Liver (tissue), 8 donors: ENCODE measurements at regions not wholly inside any gene's neighbourhood (a gene's known extent, or its start where the extent isn't known, plus 50 kb on each side); places are given as distances from the start of the nearest gene placed in this dataset.

ENCODE experiments used
- DNase-seq: peaks from one replicate; pipeline ENCODE4 v3.0.0-alpha.2; 2017; ENCODE audit warnings: low spot score
- H3K27ac ChIP-seq, 2 donors: one replicate each; pipeline ENCODE4 v1.7.0; 2013; ENCODE audit warnings: inconsistent platforms in 2 of 2, low read length in 2 of 2, control low read depth in 1 of 2, low read depth in 1 of 2, mild to moderate bottlenecking in 1 of 2
- H3K27me3 ChIP-seq, 4 donors: one replicate each; pipeline versions ENCODE4 v1.6.1 to v1.7.0; 2013; ENCODE audit warnings: low read length in 3 of 4, inconsistent platforms in 1 of 4, mild to moderate bottlenecking in 1 of 4, moderate library complexity in 1 of 4; ENCODE audit not compliant: control insufficient read depth in 4 of 4, insufficient read depth in 4 of 4
- H3K36me3 ChIP-seq, 4 donors: one replicate each; pipeline versions ENCODE4 v1.6.1 to v1.7.0; 2013; ENCODE audit warnings: low read length in 3 of 4, mild to moderate bottlenecking in 3 of 4, low read depth in 1 of 4, moderate library complexity in 1 of 4; ENCODE audit not compliant: control insufficient read depth in 4 of 4, insufficient read depth in 3 of 4
- H3K4me1 ChIP-seq, 4 donors: one replicate each; pipeline versions ENCODE4 v1.6.1 to v1.7.0; 2013; ENCODE audit warnings: low read length in 3 of 4, mild to moderate bottlenecking in 3 of 4, moderate library complexity in 1 of 4; ENCODE audit not compliant: control insufficient read depth in 4 of 4, insufficient read depth in 4 of 4
- H3K4me3 ChIP-seq, 3 donors: one replicate each; pipeline versions ENCODE4 v1.6.1 to v1.7.0; 2013; ENCODE audit warnings: low read length in 3 of 3, control low read depth in 1 of 3, low read depth in 1 of 3, mild to moderate bottlenecking in 1 of 3
- H3K9ac ChIP-seq, 2 donors: one replicate each; pipeline ENCODE4 v1.7.0; 2013; ENCODE audit warnings: low read length in 2 of 2, mild to moderate bottlenecking in 2 of 2, moderate library complexity in 2 of 2, control low read depth in 1 of 2, low read depth in 1 of 2
- H3K9me3 ChIP-seq, 4 donors: one replicate each; pipeline versions ENCODE4 v1.6.1 to v1.7.0; 2013; ENCODE audit warnings: low read length in 3 of 4; ENCODE audit not compliant: control insufficient read depth in 4 of 4
- HNF4G ChIP-seq: IDR thresholded peaks from 2 replicates; pipeline ENCODE4 v1.6.1; 2016; ENCODE audit warnings: antibody characterized with exemption
- NR2F2 ChIP-seq: IDR thresholded peaks from 2 replicates; pipeline ENCODE4 v1.6.1; 2016; ENCODE audit warnings: antibody characterized with exemption
- YY1 ChIP-seq: IDR thresholded peaks from 2 replicates; pipeline ENCODE4 v1.6.1; 2016; ENCODE audit warnings: antibody characterized with exemption, mild to moderate bottlenecking
- WGBS: extraction: QIAGEN DNeasy Blood & Tissue Kit; methylation state at CpG from one replicate; pipeline ENCODE4 v1.1.7; 2013; 5-methylcytosine and 5-hydroxymethylcytosine counted together
- TF ChIP-seq, protein P1 (sequence below): IDR thresholded peaks from 2 replicates; pipeline ENCODE4 v1.6.1; 2016; ENCODE audit warnings: antibody characterized with exemption, mild to moderate bottlenecking
- TF ChIP-seq, protein P2 (sequence below): IDR thresholded peaks from 2 replicates; pipeline ENCODE4 v1.6.1; 2016; ENCODE audit warnings: antibody characterized with exemption
- TF ChIP-seq, protein P3 (sequence below): fragments of 150-350 bp; IDR thresholded peaks from 2 replicates; pipeline ENCODE4 v1.5.1; 2017; ENCODE audit warnings: improper control_type of control experiment, low read depth, low read length; ENCODE audit not compliant: missing input control
- donor health status: healthy.
- donor health status: healthy.
- donor health status: healthy.
- donor health status: healthy.
- donor health status: healthy.

DNA sequence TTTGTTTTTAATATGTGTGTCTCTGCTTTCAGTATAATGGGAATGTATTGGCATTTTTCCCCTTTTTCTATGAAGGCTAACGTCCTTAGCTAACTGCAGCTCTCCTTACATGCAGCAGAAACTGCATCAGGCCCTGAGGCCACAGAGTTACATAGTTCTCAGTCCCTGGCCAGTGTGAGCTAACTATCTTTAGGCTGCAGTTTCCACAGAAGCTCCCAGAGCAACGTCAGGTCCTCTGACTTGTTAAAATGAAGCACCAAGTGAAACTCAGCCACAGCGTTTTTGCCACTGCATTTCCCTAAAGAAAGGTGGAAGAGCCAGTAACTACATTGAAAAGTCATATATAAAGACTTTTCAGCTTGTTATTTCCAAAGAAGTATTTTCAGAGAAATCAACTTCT, 244.7 kb downstream of the CBLN4 start:
- DNase-seq = no peak
- Histone ChIP-seq H3K4me3 (no peak overlapping the region), H3K4me1 (no peaks in the 10 kb centered on the region), H3K27me3 (no peaks in the 10 kb centered on the region), H3K27ac (no peak overlapping the region), H3K9ac (no peak overlapping the region), H3K9me3 (peaks cover 0 to 12% (median 4%) of the 10 kb centered on the region in 4 donors), H3K36me3 (no peaks in the 10 kb centered on the region)
- 82% methylated on average over 3 of the region's 3 CpGs for WGBS
- no peak for TF ChIP-seq NR2F2
- TF ChIP-seq, protein P1, sequence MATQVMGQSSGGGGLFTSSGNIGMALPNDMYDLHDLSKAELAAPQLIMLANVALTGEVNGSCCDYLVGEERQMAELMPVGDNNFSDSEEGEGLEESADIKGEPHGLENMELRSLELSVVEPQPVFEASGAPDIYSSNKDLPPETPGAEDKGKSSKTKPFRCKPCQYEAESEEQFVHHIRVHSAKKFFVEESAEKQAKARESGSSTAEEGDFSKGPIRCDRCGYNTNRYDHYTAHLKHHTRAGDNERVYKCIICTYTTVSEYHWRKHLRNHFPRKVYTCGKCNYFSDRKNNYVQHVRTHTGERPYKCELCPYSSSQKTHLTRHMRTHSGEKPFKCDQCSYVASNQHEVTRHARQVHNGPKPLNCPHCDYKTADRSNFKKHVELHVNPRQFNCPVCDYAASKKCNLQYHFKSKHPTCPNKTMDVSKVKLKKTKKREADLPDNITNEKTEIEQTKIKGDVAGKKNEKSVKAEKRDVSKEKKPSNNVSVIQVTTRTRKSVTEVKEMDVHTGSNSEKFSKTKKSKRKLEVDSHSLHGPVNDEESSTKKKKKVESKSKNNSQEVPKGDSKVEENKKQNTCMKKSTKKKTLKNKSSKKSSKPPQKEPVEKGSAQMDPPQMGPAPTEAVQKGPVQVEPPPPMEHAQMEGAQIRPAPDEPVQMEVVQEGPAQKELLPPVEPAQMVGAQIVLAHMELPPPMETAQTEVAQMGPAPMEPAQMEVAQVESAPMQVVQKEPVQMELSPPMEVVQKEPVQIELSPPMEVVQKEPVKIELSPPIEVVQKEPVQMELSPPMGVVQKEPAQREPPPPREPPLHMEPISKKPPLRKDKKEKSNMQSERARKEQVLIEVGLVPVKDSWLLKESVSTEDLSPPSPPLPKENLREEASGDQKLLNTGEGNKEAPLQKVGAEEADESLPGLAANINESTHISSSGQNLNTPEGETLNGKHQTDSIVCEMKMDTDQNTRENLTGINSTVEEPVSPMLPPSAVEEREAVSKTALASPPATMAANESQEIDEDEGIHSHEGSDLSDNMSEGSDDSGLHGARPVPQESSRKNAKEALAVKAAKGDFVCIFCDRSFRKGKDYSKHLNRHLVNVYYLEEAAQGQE = no peak

DNA sequence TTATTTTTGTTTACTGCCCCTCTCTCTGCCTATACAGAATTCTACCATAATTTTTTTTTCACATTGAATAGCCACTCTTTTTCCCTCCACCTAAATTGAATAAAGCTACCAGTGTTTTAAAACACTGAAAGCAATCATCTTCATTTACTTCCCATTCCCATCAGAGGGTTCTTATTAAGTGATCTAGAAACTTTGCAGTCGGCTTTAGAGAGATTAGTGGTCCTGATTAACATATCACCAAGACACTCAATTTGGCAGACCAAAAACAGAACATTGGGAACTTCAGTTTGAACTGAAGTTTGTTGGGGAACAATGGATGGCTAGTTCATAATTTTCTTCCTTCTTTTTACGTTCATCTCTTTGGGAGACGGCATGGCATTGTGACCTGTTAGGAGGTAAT, 249.5 kb downstream of the CBLN4 start:
- DNase-seq = no peak
- Histone ChIP-seq H3K4me3 (no peak overlapping the region), H3K9ac (no peak overlapping the region), H3K36me3 (no peaks in the 10 kb centered on the region), H3K27me3 (no peaks in the 10 kb centered on the region), H3K27ac (no peak overlapping the region), H3K4me1 (no peaks in the 10 kb centered on the region), H3K9me3 (no peaks in the 10 kb centered on the region)
- TF ChIP-seq, protein P2, sequence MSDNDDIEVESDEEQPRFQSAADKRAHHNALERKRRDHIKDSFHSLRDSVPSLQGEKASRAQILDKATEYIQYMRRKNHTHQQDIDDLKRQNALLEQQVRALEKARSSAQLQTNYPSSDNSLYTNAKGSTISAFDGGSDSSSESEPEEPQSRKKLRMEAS = no peak
- 88% methylated on average over 3 of the region's 3 CpGs for whole genome bisulfite sequencing

DNA sequence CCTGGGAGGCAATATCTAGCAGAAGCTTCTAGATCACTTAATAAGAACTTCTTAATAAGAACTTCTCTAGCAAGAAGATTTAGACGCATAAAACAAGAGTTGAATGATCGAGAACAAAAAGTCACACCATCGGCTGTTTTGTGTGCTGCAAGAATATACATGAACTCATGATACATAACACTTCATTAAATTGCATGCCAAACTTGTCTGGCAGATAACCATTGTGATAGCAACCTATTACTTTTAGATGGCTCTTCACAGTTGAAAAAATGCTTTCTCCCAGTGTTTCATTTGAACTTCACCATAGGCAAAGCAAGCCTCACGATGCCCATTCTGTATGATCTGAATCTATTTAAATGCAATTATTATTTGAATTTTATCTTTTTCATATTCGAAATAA, 249.9 kb downstream of the CBLN4 start:
- DNase-seq = no peak
- Histone ChIP-seq H3K36me3 (no peaks in the 10 kb centered on the region), H3K4me1 (no peaks in the 10 kb centered on the region), H3K4me3 (no peak overlapping the region), H3K27me3 (no peaks in the 10 kb centered on the region), H3K27ac (no peak overlapping the region), H3K9me3 (no peaks in the 10 kb centered on the region), H3K9ac (no peak overlapping the region)
- 93% methylated on average over 5 of the region's 5 CpGs for WGBS
- TF ChIP-seq, protein P3, sequence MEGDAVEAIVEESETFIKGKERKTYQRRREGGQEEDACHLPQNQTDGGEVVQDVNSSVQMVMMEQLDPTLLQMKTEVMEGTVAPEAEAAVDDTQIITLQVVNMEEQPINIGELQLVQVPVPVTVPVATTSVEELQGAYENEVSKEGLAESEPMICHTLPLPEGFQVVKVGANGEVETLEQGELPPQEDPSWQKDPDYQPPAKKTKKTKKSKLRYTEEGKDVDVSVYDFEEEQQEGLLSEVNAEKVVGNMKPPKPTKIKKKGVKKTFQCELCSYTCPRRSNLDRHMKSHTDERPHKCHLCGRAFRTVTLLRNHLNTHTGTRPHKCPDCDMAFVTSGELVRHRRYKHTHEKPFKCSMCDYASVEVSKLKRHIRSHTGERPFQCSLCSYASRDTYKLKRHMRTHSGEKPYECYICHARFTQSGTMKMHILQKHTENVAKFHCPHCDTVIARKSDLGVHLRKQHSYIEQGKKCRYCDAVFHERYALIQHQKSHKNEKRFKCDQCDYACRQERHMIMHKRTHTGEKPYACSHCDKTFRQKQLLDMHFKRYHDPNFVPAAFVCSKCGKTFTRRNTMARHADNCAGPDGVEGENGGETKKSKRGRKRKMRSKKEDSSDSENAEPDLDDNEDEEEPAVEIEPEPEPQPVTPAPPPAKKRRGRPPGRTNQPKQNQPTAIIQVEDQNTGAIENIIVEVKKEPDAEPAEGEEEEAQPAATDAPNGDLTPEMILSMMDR = no peak
- TF ChIP-seq, protein P1 = no peak
- no peak for TF ChIP-seq HNF4G
- TF ChIP-seq YY1 = no peak
